ENCODE measurements at regions not wholly inside any gene's neighbourhood (a gene's known extent, or its start where the extent isn't known, plus 50 kb on each side); places are given as distances from the start of the nearest gene placed in this dataset.

- no peaks in the 10 kb centered on the region for H3K9me3 ChIP-seq (replicated peaks; ENCODE audit: control insufficient read depth, insufficient read depth, low read depth, low read length)
- H3K9me1 ChIP-seq (ENCODE audit: control insufficient read depth, insufficient read depth, low read length), result no peaks in the 10 kb centered on the region
- H4K20me1 ChIP-seq (replicated peaks; ENCODE audit: control insufficient read depth, insufficient read depth, low read length), result no peaks in the 10 kb centered on the region; the same call in 1 of the 2 replicates
- no peak for FAIRE-seq
- CTCF ChIA-PET (ENCODE audit: low intra/inter-chr PET ratio), result interaction anchor here (1.2 kb wide), 1 partner anchor 447 kb away, joined by 4 read pairs; no protein-coding TSS in a partner anchor
- no peak overlapping the region for H2AFZ ChIP-seq (ENCODE audit: low read depth, low read length)
- H3K4me2 ChIP-seq (ENCODE audit: insufficient read depth, low read length), result no peak overlapping the region; the same call in 1 of the 2 replicates
- TF ChIP-seq L3MBTL2 (IDR thresholded peaks at IDR 0.05), result peak; percentile 58
- TF ChIP-seq ATF3 (IDR thresholded peaks at IDR 0.05), result peak; percentile 30; the same call in 1 of the 2 replicates
- no peak for TF ChIP-seq ATF3 (CRISPR knock-in tag; conservative IDR thresholded peaks at IDR 0.05)
- TF ChIP-seq MAZ (CRISPR knock-in tag; conservative IDR thresholded peaks at IDR 0.05 in 1 of 2, IDR thresholded peaks at IDR 0.05 in 1 of 2), result 0 out of 4 replicates have a peak, but pooled peaks of 1 of the 2 experiments have one; percentile 16
- TF ChIP-seq CEBPG (CRISPR knock-in tag; IDR thresholded peaks at IDR 0.05), result no peak
- TF ChIP-seq CEBPG (tag; conservative IDR thresholded peaks at IDR 0.05 in 1 of 2, IDR thresholded peaks at IDR 0.05 in 1 of 2), result peak in 1 of 2 experiments; percentile 57; a peak in 2 of 4 replicates
- no peak for TF ChIP-seq RB1 (IDR thresholded peaks at IDR 0.05; ENCODE audit: low read depth)
- peak; percentile 54; the same call in 1 of the 3 replicates for ATAC-seq
- no peaks in the 10 kb centered on the region for H3K79me2 ChIP-seq (ENCODE audit: control insufficient read depth, insufficient read depth, low read length)
- DNase-seq (ENCODE audit: extremely low read depth in 1 of 4, low spot score in 3 of 4), result no peak
- BruUV-seq (replicated peaks), result no TSS peak
- no peak overlapping the region for H3K4me3 ChIP-seq
- H3K27ac ChIP-seq (ENCODE audit: extremely low read depth, low read depth, low read length), result no peak overlapping the region
- intact Hi-C loops (cut with micrococcal nuclease) (no loop called here), in situ Hi-C loops (cut with MboI) (no loop called here)
- H3K27me3 ChIP-seq (ENCODE audit: control insufficient read depth in 2 of 2, insufficient read depth in 2 of 2, low read length in 2 of 2), result peaks cover 23 to 68% of the 10 kb centered on the region in 2 experiments; a peak in 4 of 5 replicates
- no peak overlapping the region for H3K9ac ChIP-seq (ENCODE audit: insufficient read depth in 1 of 2, low read depth in 2 of 2, low read length in 2 of 2)
- H3K36me3 ChIP-seq (ENCODE audit: control insufficient read depth, insufficient read depth, low read length), result no peaks in the 10 kb centered on the region
- H3K4me1 ChIP-seq (replicated peaks in 1 of 2; ENCODE audit: control insufficient read depth in 2 of 2, insufficient read depth in 2 of 2, low read length in 2 of 2), result peaks cover 0 to 5% of the 10 kb centered on the region in 2 experiments; a peak in 2 of 5 replicates
- POLR2A ChIA-PET, result no interaction called here
- WGBS (ENCODE audit: insufficient coverage, low coverage, missing lambda C conversion rate), result 2% methylated on average over 11 of the region's 14 CpGs
Observed at GRCh38 chr9:95574866-95575553, 58.2 kb upstream of the PTCH1 start.

Measured in K562 (cell line).